ENCODE measurements at regions not wholly inside any gene's neighbourhood (a gene's known extent, or its start where the extent isn't known, plus 50 kb on each side); places are given as distances from the start of the nearest gene placed in this dataset.

GRCh38 chr9:106468431-106468830 is 394.5 kb upstream of the ZNF462 start:
- Histone ChIP-seq H3K27me3 (no peaks in the 10 kb centered on the region), H3K4me3 (no peak overlapping the region), H3K9me3 (peaks cover 0 to 4% (median 1%) of the 10 kb centered on the region in 4 donors), H3K27ac (no peak overlapping the region), H3K4me1 (peaks cover 0 to 6% (median 0%) of the 10 kb centered on the region in 4 donors), H3K36me3 (no peaks in the 10 kb centered on the region)
- TF ChIP-seq EP300 (IDR thresholded peaks at IDR 0.05) (no peak), CTCF (IDR thresholded peaks at IDR 0.05) (no peak), POLR2A (IDR thresholded peaks at IDR 0.05) (no peak)
- DNase-seq (ENCODE audit: low spot score in 2 of 2), result no peak

- 24 to 29% methylated on average over 1 of the region's 1 CpG for WGBS, 2 donors
Observed at GRCh38 chr9:106478312-106478711, 384.7 kb upstream of the ZNF462 start.

GRCh38 chr9:106478727-106479126 is 384.2 kb upstream of the ZNF462 start:
- Histone ChIP-seq H3K36me3 (no peaks in the 10 kb centered on the region), H3K27me3 (no peaks in the 10 kb centered on the region), H3K9me3 (peaks cover 0 to 15% (median 0%) of the 10 kb centered on the region in 4 donors), H3K4me1 (peaks cover 0 to 13% (median 0%) of the 10 kb centered on the region in 4 donors), H3K4me3 (no peak overlapping the region), H3K27ac (no peak overlapping the region)
- WGBS, 2 donors, result 69 to 70% methylated on average over 2 of the region's 2 CpGs
- TF ChIP-seq CTCF (IDR thresholded peaks at IDR 0.05), result no peak
- no peak for TF ChIP-seq POLR2A (IDR thresholded peaks at IDR 0.05)
- TF ChIP-seq EP300 (IDR thresholded peaks at IDR 0.05), result no peak
- no peak for DNase-seq (ENCODE audit: low spot score in 2 of 2)

More at GRCh38 chr9:106478312-106478711, 384.7 kb upstream of the ZNF462 start:
- Histone ChIP-seq H3K9me3 (peaks cover 0 to 19% (median under 1%) of the 10 kb centered on the region in 4 donors), H3K36me3 (no peaks in the 10 kb centered on the region), H3K4me3 (no peak overlapping the region), H3K4me1 (peaks cover 0 to 13% (median 0%) of the 10 kb centered on the region in 4 donors), H3K27ac (no peak overlapping the region), H3K27me3 (no peaks in the 10 kb centered on the region)
- no peak for TF ChIP-seq POLR2A (IDR thresholded peaks at IDR 0.05)
- no peak for TF ChIP-seq EP300 (IDR thresholded peaks at IDR 0.05)
- no peak for TF ChIP-seq CTCF (IDR thresholded peaks at IDR 0.05)
- no peak for DNase-seq (ENCODE audit: low spot score in 2 of 2)

GRCh38 chr9:106479679-106480078 is 383.3 kb upstream of the ZNF462 start:
- H3K36me3 ChIP-seq, result no peaks in the 10 kb centered on the region
- WGBS, 2 donors, result 25 to 35% methylated on average over 5 of the region's 5 CpGs
- H3K4me3 ChIP-seq, result no peak overlapping the region
- peaks cover 0 to 6% (median 0%) of the 10 kb centered on the region in 4 donors for H3K9me3 ChIP-seq
- TF ChIP-seq CTCF (IDR thresholded peaks at IDR 0.05) (no peak), EP300 (IDR thresholded peaks at IDR 0.05) (no peak)
- no peaks in the 10 kb centered on the region for H3K27me3 ChIP-seq
- peaks cover 0 to 13% (median 0%) of the 10 kb centered on the region in 4 donors for H3K4me1 ChIP-seq
- no peak overlapping the region for H3K27ac ChIP-seq
- no peak for DNase-seq (ENCODE audit: low spot score in 2 of 2)

GRCh38 chr9:106481013-106481609 is 381.9 kb upstream of the ZNF462 start:
- Histone ChIP-seq H3K4me3 (no peak overlapping the region), H3K9me3 (no peaks in the 10 kb centered on the region), H3K27ac (no peak overlapping the region), H3K4me1 (peaks cover 0 to 13% (median 0%) of the 10 kb centered on the region in 4 donors), H3K36me3 (no peaks in the 10 kb centered on the region), H3K27me3 (no peaks in the 10 kb centered on the region)
- WGBS, 2 donors, result 58 to 59% methylated on average over 5 of the region's 5 CpGs
- no peak for DNase-seq (ENCODE audit: low spot score in 2 of 2)
- TF ChIP-seq POLR2A (IDR thresholded peaks at IDR 0.05), result no peak
- TF ChIP-seq CTCF (IDR thresholded peaks at IDR 0.05), result no peak
- no peak for TF ChIP-seq EP300 (IDR thresholded peaks at IDR 0.05)
